ENCODE measurements at regions not wholly inside any gene's neighbourhood (a gene's known extent, or its start where the extent isn't known, plus 50 kb on each side); places are given as distances from the start of the nearest gene placed in this dataset.

DNA sequence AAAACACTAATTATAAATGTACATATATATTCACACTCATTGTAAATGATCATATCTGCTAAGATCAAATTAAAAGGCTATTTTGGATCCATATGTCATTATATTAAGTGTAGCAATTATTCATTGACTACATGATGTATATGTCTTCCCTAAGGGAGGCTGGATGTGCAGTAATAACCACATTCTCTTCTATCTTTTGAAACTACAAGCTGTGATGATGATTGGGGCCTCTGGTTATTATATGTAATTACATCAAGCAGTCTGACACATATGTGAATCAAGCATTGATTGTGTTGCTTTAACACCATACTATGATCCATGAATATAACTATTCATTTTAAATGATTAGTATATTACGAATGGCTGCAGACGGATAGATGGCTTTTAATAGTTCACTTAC is 1973.4 kb downstream of the SUCLG1 start:
- TF ChIP-seq POLR2A (IDR thresholded peaks at IDR 0.05): no peak
- TF ChIP-seq, protein P1, sequence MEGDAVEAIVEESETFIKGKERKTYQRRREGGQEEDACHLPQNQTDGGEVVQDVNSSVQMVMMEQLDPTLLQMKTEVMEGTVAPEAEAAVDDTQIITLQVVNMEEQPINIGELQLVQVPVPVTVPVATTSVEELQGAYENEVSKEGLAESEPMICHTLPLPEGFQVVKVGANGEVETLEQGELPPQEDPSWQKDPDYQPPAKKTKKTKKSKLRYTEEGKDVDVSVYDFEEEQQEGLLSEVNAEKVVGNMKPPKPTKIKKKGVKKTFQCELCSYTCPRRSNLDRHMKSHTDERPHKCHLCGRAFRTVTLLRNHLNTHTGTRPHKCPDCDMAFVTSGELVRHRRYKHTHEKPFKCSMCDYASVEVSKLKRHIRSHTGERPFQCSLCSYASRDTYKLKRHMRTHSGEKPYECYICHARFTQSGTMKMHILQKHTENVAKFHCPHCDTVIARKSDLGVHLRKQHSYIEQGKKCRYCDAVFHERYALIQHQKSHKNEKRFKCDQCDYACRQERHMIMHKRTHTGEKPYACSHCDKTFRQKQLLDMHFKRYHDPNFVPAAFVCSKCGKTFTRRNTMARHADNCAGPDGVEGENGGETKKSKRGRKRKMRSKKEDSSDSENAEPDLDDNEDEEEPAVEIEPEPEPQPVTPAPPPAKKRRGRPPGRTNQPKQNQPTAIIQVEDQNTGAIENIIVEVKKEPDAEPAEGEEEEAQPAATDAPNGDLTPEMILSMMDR (IDR thresholded peaks at IDR 0.05): no peak
- Histone ChIP-seq H3K27me3 (no peaks in the 10 kb centered on the region), H3K4me3 (no peak overlapping the region), H3K9me3 (no peaks in the 10 kb centered on the region), H3K36me3 (ENCODE audit: low read depth, missing control alignments) (no peaks in the 10 kb centered on the region), H3K4me1 (no peaks in the 10 kb centered on the region), H3K27ac (no peak overlapping the region)
- intact Hi-C loops (cut with DNase I; ENCODE audit: low total_unique reads): no loop called here
- DNase-seq: no peak
- WGBS, 2 donors: 95 to 96% methylated on average over 2 of the region's 2 CpGs

- no peaks in the 10 kb centered on the region for H3K27me3 ChIP-seq
- no peak for DNase-seq
- intact Hi-C loops (cut with DNase I; ENCODE audit: low total_unique reads): no loop called here
- H3K9me3 ChIP-seq: no peaks in the 10 kb centered on the region
- no peak overlapping the region for H3K4me3 ChIP-seq
- WGBS, 2 donors: 80 to 95% methylated on average over 2 of the region's 2 CpGs
- H3K36me3 ChIP-seq (ENCODE audit: low read depth, missing control alignments): no peaks in the 10 kb centered on the region
- no peak for TF ChIP-seq POLR2A (IDR thresholded peaks at IDR 0.05)
- TF ChIP-seq, protein P1 (IDR thresholded peaks at IDR 0.05): no peak
- no peaks in the 10 kb centered on the region for H3K4me1 ChIP-seq
- H3K27ac ChIP-seq: no peak overlapping the region
Measured at GRCh38 chr2:82481207-82481606, 1977.9 kb downstream of the SUCLG1 start.

- DNase-seq: no peak
Measured at GRCh38 chr2:82478641-82479040, 1980.4 kb downstream of the SUCLG1 start.

DNA sequence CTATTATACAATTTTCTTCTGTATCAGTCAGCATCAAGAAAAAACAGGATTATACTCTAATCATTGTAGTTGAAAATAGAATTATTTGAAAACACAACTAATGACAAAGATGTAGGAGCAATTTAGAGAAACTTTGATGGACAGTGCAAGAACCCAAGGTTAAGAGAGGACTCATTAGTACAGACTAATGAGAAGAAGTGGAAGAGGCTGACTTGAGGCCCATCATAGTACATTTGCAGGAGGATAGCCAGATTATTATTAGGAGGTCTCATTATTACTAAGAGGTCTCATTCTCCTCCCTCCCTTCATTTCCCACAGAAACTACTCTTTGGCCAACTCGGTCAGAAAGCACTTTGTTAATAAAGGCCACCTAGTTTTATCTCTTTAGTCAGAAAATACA is 1983.0 kb downstream of the SUCLG1 start:
- Histone ChIP-seq H3K4me1 (no peaks in the 10 kb centered on the region), H3K36me3 (ENCODE audit: low read depth, missing control alignments) (no peaks in the 10 kb centered on the region), H3K4me3 (no peak overlapping the region), H3K9me3 (no peaks in the 10 kb centered on the region), H3K27ac (no peak overlapping the region), H3K27me3 (no peaks in the 10 kb centered on the region)
- no peak for DNase-seq
- TF ChIP-seq POLR2A (IDR thresholded peaks at IDR 0.05): no peak
- TF ChIP-seq, protein P1 (IDR thresholded peaks at IDR 0.05): no peak
- WGBS, 2 donors: 58 to 61% methylated on average over 1 of the region's 1 CpG
- intact Hi-C loops (cut with DNase I; ENCODE audit: low total_unique reads): no loop called here

More at GRCh38 chr2:82478641-82479040, 1980.4 kb downstream of the SUCLG1 start:
- Histone ChIP-seq H3K36me3 (ENCODE audit: low read depth, missing control alignments) (no peaks in the 10 kb centered on the region), H3K4me3 (no peak overlapping the region), H3K9me3 (no peaks in the 10 kb centered on the region), H3K27ac (no peak overlapping the region), H3K27me3 (no peaks in the 10 kb centered on the region), H3K4me1 (no peaks in the 10 kb centered on the region)
- WGBS, 2 donors: 77 to 86% methylated on average over 2 of the region's 2 CpGs
- no peak for TF ChIP-seq POLR2A (IDR thresholded peaks at IDR 0.05)
- TF ChIP-seq, protein P1 (IDR thresholded peaks at IDR 0.05): no peak
- intact Hi-C loops (cut with DNase I; ENCODE audit: low total_unique reads): no loop called here

DNA sequence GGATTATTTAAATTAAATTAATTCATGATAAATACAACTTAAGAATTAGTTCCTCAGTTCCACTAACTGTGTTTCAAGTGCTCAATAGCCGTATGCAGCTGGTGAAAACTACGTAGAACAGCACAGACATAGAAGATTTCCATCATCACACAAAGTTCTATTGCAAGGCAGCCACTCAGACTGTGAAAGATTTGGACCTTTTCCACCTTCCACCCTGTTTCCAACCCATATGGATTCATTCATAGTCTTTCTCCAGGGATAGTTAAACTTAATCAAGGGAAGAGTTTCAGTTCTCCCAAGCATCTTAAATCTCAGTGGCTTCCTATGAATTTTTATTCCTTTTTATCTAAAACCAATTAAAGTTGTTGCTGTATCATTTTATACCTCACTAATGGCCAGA is 2030.8 kb downstream of the SUCLG1 start:
- WGBS, 2 donors: 63 to 79% methylated on average over 2 of the region's 2 CpGs
- Histone ChIP-seq H3K27ac (no peak overlapping the region), H3K27me3 (no peaks in the 10 kb centered on the region), H3K4me1 (no peaks in the 10 kb centered on the region), H3K36me3 (ENCODE audit: low read depth, missing control alignments) (no peaks in the 10 kb centered on the region), H3K9me3 (no peaks in the 10 kb centered on the region), H3K4me3 (no peak overlapping the region)
- intact Hi-C loops (cut with DNase I; ENCODE audit: low total_unique reads): no loop called here
- no peak for DNase-seq
- no peak for TF ChIP-seq POLR2A (IDR thresholded peaks at IDR 0.05)
- TF ChIP-seq, protein P1 (IDR thresholded peaks at IDR 0.05): no peak

Measured in testis (tissue), 2 donors.